C4-2B (cell line): ENCODE measurements at regions not wholly inside any gene's neighbourhood (a gene's known extent, or its start where the extent isn't known, plus 50 kb on each side); places are given as distances from the start of the nearest gene placed in this dataset.

Experiments used
- ZFX ChIP-seq: fragments of 450-650 bp; IDR thresholded peaks from 2 replicates; pipeline ENCODE4 v1.6.1; 2017
- TF ChIP-seq, protein P1 (sequence below): fragments of 450-650 bp; conservative IDR thresholded peaks from 2 replicates; pipeline ENCODE4 v1.5.1; 2017; ENCODE audit warnings: mild to moderate bottlenecking

GRCh38 chr15:91787198-91787597, 66.3 kb upstream of the SLCO3A1 start:
- TF ChIP-seq, protein P1, sequence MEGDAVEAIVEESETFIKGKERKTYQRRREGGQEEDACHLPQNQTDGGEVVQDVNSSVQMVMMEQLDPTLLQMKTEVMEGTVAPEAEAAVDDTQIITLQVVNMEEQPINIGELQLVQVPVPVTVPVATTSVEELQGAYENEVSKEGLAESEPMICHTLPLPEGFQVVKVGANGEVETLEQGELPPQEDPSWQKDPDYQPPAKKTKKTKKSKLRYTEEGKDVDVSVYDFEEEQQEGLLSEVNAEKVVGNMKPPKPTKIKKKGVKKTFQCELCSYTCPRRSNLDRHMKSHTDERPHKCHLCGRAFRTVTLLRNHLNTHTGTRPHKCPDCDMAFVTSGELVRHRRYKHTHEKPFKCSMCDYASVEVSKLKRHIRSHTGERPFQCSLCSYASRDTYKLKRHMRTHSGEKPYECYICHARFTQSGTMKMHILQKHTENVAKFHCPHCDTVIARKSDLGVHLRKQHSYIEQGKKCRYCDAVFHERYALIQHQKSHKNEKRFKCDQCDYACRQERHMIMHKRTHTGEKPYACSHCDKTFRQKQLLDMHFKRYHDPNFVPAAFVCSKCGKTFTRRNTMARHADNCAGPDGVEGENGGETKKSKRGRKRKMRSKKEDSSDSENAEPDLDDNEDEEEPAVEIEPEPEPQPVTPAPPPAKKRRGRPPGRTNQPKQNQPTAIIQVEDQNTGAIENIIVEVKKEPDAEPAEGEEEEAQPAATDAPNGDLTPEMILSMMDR = no peak
- no peak for TF ChIP-seq ZFX
